A549 (cell line): ENCODE measurements at regions not wholly inside any gene's neighbourhood (a gene's known extent, or its start where the extent isn't known, plus 50 kb on each side); places are given as distances from the start of the nearest gene placed in this dataset.

Experiments
- ATAC-seq, 2 experiments: fragments of 200-7000 bp in 1 of 2; fragments of >200 bp in 1 of 2; cut with Nextera tagmentation in 1 of 2; cut with Tn5 transposase in 1 of 2; 3 replicates each; pipeline versions ENCODE4 v1.8.0 to v1.9.1; 2018 to 2020; ENCODE audit warnings: mild to moderate bottlenecking in 1 of 2, moderate library complexity in 1 of 2
- CTCF ChIA-PET: fragments of 300-600 bp; sonication (Branson Sonifier 250); formaldehyde crosslinking; extraction: SDS; loops from one replicate; lab custom pipeline; 2021; ENCODE audit warnings: antibody characterized with exemption, inconsistent platforms; lab: Yijun Ruan, JAX
- POLR2A ChIA-PET: fragments of 350-600 bp; formaldehyde crosslinking; extraction: SDS; loops from one replicate; lab custom pipeline; 2021; ENCODE audit warnings: antibody characterized with exemption, inconsistent platforms; lab: Yijun Ruan, JAX
- DNase-seq, 2 experiments: peaks; one replicate each; pipeline versions ENCODE4 v3.0.0 to v3.0.0-alpha.2; 2011 to 2016; ENCODE audit warnings: low read depth in 1 of 2, low spot score in 1 of 2
- FAIRE-seq: peaks from 2 replicates; lab custom pipeline; 2011; peaks lifted over from hg19 to GRCh38; lab: Jason Lieb, UNC
- H3K27ac ChIP-seq, 2 experiments: fragments of >200 bp; sonication (Bioruptor Twin); formaldehyde crosslinking; 3 replicates each; pipeline ENCODE4 v1.5.1; 2016 to 2017
- H3K4me1 ChIP-seq: fragments of >200 bp; sonication (Bioruptor Twin); formaldehyde crosslinking; 3 replicates; pipeline ENCODE4 v1.6.1; 2016
- H3K4me2 ChIP-seq: fragments of >200 bp; sonication (Bioruptor Twin); formaldehyde crosslinking; 3 replicates; pipeline ENCODE4 v1.6.1; 2016
- H3K4me3 ChIP-seq: fragments of >200 bp; sonication (Bioruptor Twin); formaldehyde crosslinking; 3 replicates; pipeline ENCODE4 v1.5.1; 2016
- H3K9me3 ChIP-seq: fragments of >200 bp; sonication (Bioruptor Twin); formaldehyde crosslinking; 3 replicates; pipeline ENCODE4 v1.6.1; 2016
- CBX2 ChIP-seq: fragments of 200-600 bp; sonication (generic); IDR thresholded peaks from 2 replicates; pipeline ENCODE4 v1.6.1; 2016; ENCODE audit warnings: low read depth, mild to moderate bottlenecking, borderline replicate concordance
- CBX8 ChIP-seq: fragments of 200-600 bp; sonication (generic); IDR thresholded peaks from 2 replicates; pipeline ENCODE4 v1.6.1; 2016
- CHD4 ChIP-seq: fragments of 200-600 bp; sonication (generic); IDR thresholded peaks from 2 replicates; pipeline ENCODE4 v1.6.1; 2016; ENCODE audit warnings: antibody characterized with exemption, mild to moderate bottlenecking, borderline replicate concordance
- EP300 ChIP-seq, 2 experiments: fragments of >200 bp; sonication (Bioruptor Twin); formaldehyde crosslinking; IDR thresholded peaks; 2 replicates in 1 of 2; 3 replicates in 1 of 2; pipeline ENCODE4 v1.6.1; 2016 to 2017
- FOSL2 ChIP-seq, 2 experiments: fragments of 450-650 bp in 1 of 2; fragments of >200 bp in 1 of 2; sonication (Bioruptor Twin) in 1 of 2; formaldehyde crosslinking; IDR thresholded peaks; 2 replicates each; pipeline versions ENCODE4 v1.5.0 to v1.6.1; 2016 to 2020; ENCODE audit warnings: mild to moderate bottlenecking in 1 of 2, moderate library complexity in 1 of 2
- FOXS1 ChIP-seq: fragments of 250-450 bp; sonication (Bioruptor Pico); IDR thresholded peaks from 2 replicates; pipeline ENCODE4 v1.5.0; 2020; ENCODE audit warnings: mild to moderate bottlenecking, moderate library complexity
- GATA3 ChIP-seq: IDR thresholded peaks from 2 replicates; pipeline ENCODE4 v1.6.1; 2012; ENCODE audit warnings: borderline replicate concordance
- HDAC2 ChIP-seq: fragments of 200-600 bp; sonication (generic); IDR thresholded peaks from 2 replicates; pipeline ENCODE4 v1.6.1; 2016
- HEYL ChIP-seq: fragments of 250-450 bp; sonication (Bioruptor Pico); IDR thresholded peaks from 2 replicates; pipeline ENCODE4 v1.8.0; 2021; ENCODE audit warnings: mild to moderate bottlenecking, moderate library complexity
- JUN ChIP-seq, 2 experiments: fragments of >200 bp; sonication (Bioruptor Twin); formaldehyde crosslinking; IDR thresholded peaks; 2 replicates in 1 of 2; 3 replicates in 1 of 2; pipeline ENCODE4 v1.6.1; 2016 to 2017
- KDM1A ChIP-seq: fragments of 200-600 bp; sonication (generic); IDR thresholded peaks from 2 replicates; pipeline ENCODE4 v1.6.1; 2016; ENCODE audit warnings: low read depth, mild to moderate bottlenecking
- NR3C1 ChIP-seq: fragments of >200 bp; sonication (Bioruptor Twin); formaldehyde crosslinking; IDR thresholded peaks from 3 replicates; pipeline ENCODE4 v1.6.1; 2017
- PHF8 ChIP-seq: fragments of 200-600 bp; sonication (generic); IDR thresholded peaks from 2 replicates; pipeline ENCODE4 v1.6.1; 2016; ENCODE audit warnings: low read depth, mild to moderate bottlenecking, antibody characterized with exemption, moderate library complexity, borderline replicate concordance
- POLR2A ChIP-seq: IDR thresholded peaks from 2 replicates; pipeline ENCODE4 v1.6.1; 2012; ENCODE audit warnings: mild to moderate bottlenecking, low read length
- RAD21 ChIP-seq, 2 experiments: fragments of >200 bp in 1 of 2; sonication (Bioruptor Twin) in 1 of 2; formaldehyde crosslinking in 1 of 2; IDR thresholded peaks in 1 of 2; conservative IDR thresholded peaks in 1 of 2; 2 replicates in 1 of 2; 3 replicates in 1 of 2; pipeline ENCODE4 v1.6.1; 2012 to 2018; ENCODE audit warnings: inconsistent platforms in 1 of 2
- SMC3 ChIP-seq: fragments of >200 bp; sonication (Bioruptor Twin); formaldehyde crosslinking; IDR thresholded peaks from 3 replicates; pipeline ENCODE4 v1.6.1; 2018; ENCODE audit warnings: inconsistent platforms
- TFCP2L1 ChIP-seq: fragments of 250-450 bp; sonication (Bioruptor Pico); IDR thresholded peaks from 2 replicates; pipeline ENCODE4 v1.5.0; 2021; ENCODE audit warnings: mild to moderate bottlenecking
- ZFP36 ChIP-seq: fragments of 450-650 bp; IDR thresholded peaks from 2 replicates; pipeline ENCODE4 v1.6.1; 2014; ENCODE audit warnings: borderline replicate concordance; ENCODE audit not compliant: partially characterized antibody
- WGBS: methylation state at CpG from one replicate; pipeline ENCODE4 v1.1.6; 2017; ENCODE audit errors: missing lambda C conversion rate; 5-methylcytosine and 5-hydroxymethylcytosine counted together
- TF ChIP-seq, protein P1 (sequence below): fragments of 450-650 bp; IDR thresholded peaks from 2 replicates; pipeline ENCODE4 v1.6.1; 2014; ENCODE audit warnings: antibody characterized with exemption
- TF ChIP-seq, protein P2 (sequence below): fragments of 150-350 bp; IDR thresholded peaks from 2 replicates; pipeline ENCODE4 v1.6.1; 2014; ENCODE audit warnings: low read depth, mild to moderate bottlenecking, low read length
- TF ChIP-seq, protein P3 (sequence below): fragments of >200 bp; sonication (Bioruptor Twin); formaldehyde crosslinking; IDR thresholded peaks from 2 replicates; pipeline ENCODE4 v1.6.1; 2016
- TF ChIP-seq, protein P4 (sequence below): fragments of 250-450 bp; sonication (Bioruptor Pico); IDR thresholded peaks from 2 replicates; pipeline ENCODE4 v1.5.0; 2021; ENCODE audit warnings: mild to moderate bottlenecking, moderate library complexity, borderline replicate concordance
- TF ChIP-seq, protein P5 (sequence below): IDR thresholded peaks from 2 replicates; pipeline ENCODE4 v1.6.1; 2012
- TF ChIP-seq, protein P6 (sequence below): fragments of >200 bp; sonication (Bioruptor Twin); formaldehyde crosslinking; IDR thresholded peaks from 3 replicates; pipeline ENCODE4 v1.6.1; 2016
- TF ChIP-seq, protein P7 (sequence below): IDR thresholded peaks from 2 replicates; pipeline ENCODE4 v1.6.1; 2012
- TF ChIP-seq, protein P8 (sequence below): fragments of >200 bp; sonication (Bioruptor Twin); formaldehyde crosslinking; IDR thresholded peaks from 3 replicates; pipeline ENCODE4 v1.5.1; 2016
- TF ChIP-seq, protein P9 (sequence below): IDR thresholded peaks from 2 replicates; pipeline ENCODE4 v1.6.1; 2012; ENCODE audit warnings: low read depth, borderline replicate concordance

DNA sequence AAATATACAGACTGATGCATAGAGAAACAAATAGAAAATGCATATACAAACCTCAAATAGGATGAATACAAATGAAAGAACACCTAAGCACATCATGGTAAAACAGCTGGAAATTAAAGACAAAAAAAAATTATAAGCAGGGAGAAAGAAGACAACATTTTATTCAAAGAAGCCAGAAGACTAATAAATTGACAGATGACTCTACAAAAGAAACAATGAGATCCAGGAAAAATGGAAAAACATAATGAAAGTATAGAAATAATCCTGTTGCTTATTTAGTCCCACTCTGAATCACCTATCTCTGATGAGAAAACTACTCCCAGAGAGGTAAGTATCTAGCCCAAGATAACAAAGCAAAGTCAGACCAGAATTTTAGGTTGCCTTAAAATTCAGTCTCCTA, 143.4 kb downstream of the RBM43 start:
- H3K27ac ChIP-seq = no peak overlapping the region
- TF ChIP-seq RAD21 (conservative IDR thresholded peaks at IDR 0.05 in 1 of 2, IDR thresholded peaks at IDR 0.05 in 1 of 2) (no peak), POLR2A (no peak), GATA3 (no peak), CHD4 (no peak), SMC3 (no peak), FOXS1 (no peak), ZFP36 (no peak), CBX8 (no peak), CBX2 (no peak), JUN (IDR thresholded peaks at IDR 0.05) (no peak), NR3C1 (no peak), HEYL (CRISPR knock-in tag) (no peak), FOSL2 (IDR thresholded peaks at IDR 0.05) (no peak), FOSL2 (CRISPR knock-in tag; IDR thresholded peaks at IDR 0.05) (no peak)
- TF ChIP-seq, protein P1, sequence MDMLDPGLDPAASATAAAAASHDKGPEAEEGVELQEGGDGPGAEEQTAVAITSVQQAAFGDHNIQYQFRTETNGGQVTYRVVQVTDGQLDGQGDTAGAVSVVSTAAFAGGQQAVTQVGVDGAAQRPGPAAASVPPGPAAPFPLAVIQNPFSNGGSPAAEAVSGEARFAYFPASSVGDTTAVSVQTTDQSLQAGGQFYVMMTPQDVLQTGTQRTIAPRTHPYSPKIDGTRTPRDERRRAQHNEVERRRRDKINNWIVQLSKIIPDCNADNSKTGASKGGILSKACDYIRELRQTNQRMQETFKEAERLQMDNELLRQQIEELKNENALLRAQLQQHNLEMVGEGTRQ = no peak
- TF ChIP-seq, protein P2, sequence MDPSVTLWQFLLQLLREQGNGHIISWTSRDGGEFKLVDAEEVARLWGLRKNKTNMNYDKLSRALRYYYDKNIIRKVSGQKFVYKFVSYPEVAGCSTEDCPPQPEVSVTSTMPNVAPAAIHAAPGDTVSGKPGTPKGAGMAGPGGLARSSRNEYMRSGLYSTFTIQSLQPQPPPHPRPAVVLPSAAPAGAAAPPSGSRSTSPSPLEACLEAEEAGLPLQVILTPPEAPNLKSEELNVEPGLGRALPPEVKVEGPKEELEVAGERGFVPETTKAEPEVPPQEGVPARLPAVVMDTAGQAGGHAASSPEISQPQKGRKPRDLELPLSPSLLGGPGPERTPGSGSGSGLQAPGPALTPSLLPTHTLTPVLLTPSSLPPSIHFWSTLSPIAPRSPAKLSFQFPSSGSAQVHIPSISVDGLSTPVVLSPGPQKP = no peak
- TF ChIP-seq, protein P3, sequence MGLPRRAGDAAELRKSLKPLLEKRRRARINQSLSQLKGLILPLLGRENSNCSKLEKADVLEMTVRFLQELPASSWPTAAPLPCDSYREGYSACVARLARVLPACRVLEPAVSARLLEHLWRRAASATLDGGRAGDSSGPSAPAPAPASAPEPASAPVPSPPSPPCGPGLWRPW = no peak
- TF ChIP-seq, protein P4, sequence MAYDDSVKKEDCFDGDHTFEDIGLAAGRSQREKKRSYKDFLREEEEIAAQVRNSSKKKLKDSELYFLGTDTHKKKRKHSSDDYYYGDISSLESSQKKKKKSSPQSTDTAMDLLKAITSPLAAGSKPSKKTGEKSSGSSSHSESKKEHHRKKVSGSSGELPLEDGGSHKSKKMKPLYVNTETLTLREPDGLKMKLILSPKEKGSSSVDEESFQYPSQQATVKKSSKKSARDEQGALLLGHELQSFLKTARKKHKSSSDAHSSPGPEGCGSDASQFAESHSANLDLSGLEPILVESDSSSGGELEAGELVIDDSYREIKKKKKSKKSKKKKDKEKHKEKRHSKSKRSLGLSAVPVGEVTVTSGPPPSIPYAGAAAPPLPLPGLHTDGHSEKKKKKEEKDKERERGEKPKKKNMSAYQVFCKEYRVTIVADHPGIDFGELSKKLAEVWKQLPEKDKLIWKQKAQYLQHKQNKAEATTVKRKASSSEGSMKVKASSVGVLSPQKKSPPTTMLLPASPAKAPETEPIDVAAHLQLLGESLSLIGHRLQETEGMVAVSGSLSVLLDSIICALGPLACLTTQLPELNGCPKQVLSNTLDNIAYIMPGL (CRISPR knock-in tag) = no peak
- TF ChIP-seq, protein P5, sequence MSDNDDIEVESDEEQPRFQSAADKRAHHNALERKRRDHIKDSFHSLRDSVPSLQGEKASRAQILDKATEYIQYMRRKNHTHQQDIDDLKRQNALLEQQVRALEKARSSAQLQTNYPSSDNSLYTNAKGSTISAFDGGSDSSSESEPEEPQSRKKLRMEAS = no peak
- TF ChIP-seq, protein P6, sequence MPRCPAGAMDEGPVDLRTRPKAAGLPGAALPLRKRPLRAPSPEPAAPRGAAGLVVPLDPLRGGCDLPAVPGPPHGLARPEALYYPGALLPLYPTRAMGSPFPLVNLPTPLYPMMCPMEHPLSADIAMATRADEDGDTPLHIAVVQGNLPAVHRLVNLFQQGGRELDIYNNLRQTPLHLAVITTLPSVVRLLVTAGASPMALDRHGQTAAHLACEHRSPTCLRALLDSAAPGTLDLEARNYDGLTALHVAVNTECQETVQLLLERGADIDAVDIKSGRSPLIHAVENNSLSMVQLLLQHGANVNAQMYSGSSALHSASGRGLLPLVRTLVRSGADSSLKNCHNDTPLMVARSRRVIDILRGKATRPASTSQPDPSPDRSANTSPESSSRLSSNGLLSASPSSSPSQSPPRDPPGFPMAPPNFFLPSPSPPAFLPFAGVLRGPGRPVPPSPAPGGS = no peak
- TF ChIP-seq, all 56 proteins: peak for 0
- peaks cover 9% of the 10 kb centered on the region; the same call in 2 of the 3 replicates for H3K9me3 ChIP-seq
- ChIA-PET POLR2A (no interaction called here), CTCF (no interaction called here)
- DNase-seq (no peak), FAIRE-seq (no peak), ATAC-seq (no peak)
- no peak overlapping the region for H3K4me2 ChIP-seq
- H3K4me3 ChIP-seq = no peak overlapping the region
- no peaks in the 10 kb centered on the region for H3K4me1 ChIP-seq

DNA sequence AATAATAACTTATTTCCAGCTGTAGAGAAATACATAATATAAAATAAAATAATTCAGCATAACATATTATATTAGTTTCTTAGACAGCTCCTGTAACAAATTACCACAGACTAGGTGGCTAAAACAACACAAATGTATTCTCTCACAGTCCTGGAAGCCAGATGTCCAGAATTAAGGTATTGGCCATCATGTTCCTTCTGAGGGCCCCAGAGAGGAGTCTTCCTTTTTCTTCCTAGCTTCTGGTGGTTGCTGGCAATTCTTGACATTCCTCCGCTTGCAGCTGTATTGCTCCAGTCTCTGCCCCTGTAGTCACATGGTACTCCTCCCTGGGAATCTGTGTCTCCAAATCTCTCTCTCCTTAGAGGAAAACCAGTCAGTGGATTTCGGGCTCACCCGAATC, 146.8 kb downstream of the RBM43 start:
- FAIRE-seq = no peak
- TF ChIP-seq EP300 (IDR thresholded peaks at IDR 0.05) = no peak
- TF ChIP-seq, protein P7, sequence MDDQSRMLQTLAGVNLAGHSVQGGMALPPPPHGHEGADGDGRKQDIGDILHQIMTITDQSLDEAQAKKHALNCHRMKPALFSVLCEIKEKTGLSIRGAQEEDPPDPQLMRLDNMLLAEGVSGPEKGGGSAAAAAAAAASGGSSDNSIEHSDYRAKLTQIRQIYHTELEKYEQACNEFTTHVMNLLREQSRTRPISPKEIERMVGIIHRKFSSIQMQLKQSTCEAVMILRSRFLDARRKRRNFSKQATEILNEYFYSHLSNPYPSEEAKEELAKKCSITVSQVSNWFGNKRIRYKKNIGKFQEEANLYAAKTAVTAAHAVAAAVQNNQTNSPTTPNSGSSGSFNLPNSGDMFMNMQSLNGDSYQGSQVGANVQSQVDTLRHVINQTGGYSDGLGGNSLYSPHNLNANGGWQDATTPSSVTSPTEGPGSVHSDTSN = no peak
- TF ChIP-seq RAD21 (conservative IDR thresholded peaks at IDR 0.05 in 1 of 2, IDR thresholded peaks at IDR 0.05 in 1 of 2) = no peak
- TF ChIP-seq, protein P8, sequence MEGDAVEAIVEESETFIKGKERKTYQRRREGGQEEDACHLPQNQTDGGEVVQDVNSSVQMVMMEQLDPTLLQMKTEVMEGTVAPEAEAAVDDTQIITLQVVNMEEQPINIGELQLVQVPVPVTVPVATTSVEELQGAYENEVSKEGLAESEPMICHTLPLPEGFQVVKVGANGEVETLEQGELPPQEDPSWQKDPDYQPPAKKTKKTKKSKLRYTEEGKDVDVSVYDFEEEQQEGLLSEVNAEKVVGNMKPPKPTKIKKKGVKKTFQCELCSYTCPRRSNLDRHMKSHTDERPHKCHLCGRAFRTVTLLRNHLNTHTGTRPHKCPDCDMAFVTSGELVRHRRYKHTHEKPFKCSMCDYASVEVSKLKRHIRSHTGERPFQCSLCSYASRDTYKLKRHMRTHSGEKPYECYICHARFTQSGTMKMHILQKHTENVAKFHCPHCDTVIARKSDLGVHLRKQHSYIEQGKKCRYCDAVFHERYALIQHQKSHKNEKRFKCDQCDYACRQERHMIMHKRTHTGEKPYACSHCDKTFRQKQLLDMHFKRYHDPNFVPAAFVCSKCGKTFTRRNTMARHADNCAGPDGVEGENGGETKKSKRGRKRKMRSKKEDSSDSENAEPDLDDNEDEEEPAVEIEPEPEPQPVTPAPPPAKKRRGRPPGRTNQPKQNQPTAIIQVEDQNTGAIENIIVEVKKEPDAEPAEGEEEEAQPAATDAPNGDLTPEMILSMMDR = no peak
- TF ChIP-seq CHD4 = no peak
- TF ChIP-seq, protein P6 = no peak
- TF ChIP-seq TFCP2L1 (CRISPR knock-in tag) = no peak
- no peak for TF ChIP-seq GATA3
- TF ChIP-seq FOSL2 (IDR thresholded peaks at IDR 0.05) = no peak
- no peak for TF ChIP-seq FOSL2 (CRISPR knock-in tag; IDR thresholded peaks at IDR 0.05)
- TF ChIP-seq KDM1A = no peak
- TF ChIP-seq HDAC2 = no peak
- TF ChIP-seq PHF8 = no peak
- TF ChIP-seq, protein P3 = no peak
- TF ChIP-seq, protein P9, sequence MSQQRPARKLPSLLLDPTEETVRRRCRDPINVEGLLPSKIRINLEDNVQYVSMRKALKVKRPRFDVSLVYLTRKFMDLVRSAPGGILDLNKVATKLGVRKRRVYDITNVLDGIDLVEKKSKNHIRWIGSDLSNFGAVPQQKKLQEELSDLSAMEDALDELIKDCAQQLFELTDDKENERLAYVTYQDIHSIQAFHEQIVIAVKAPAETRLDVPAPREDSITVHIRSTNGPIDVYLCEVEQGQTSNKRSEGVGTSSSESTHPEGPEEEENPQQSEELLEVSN = no peak
- TF ChIP-seq, all 56 proteins: peak for 0
- Histone ChIP-seq H3K4me3 (no peak overlapping the region), H3K27ac (no peak overlapping the region), H3K4me2 (no peak overlapping the region), H3K4me1 (no peaks in the 10 kb centered on the region), H3K9me3 (peaks cover 13% of the 10 kb centered on the region; the same call in 2 of the 3 replicates)
- ATAC-seq (no peak), DNase-seq (no peak)
- ChIA-PET POLR2A (no interaction called here), CTCF (no interaction called here)
- 18% methylated on average over 3 of the region's 3 CpGs for WGBS
